ENCODE measurements at regions not wholly inside any gene's neighbourhood (a gene's known extent, or its start where the extent isn't known, plus 50 kb on each side); places are given as distances from the start of the nearest gene placed in this dataset.
"Not testable (repeated sequence)": the region's sequence is repeated elsewhere in the genome, so short reads cannot be mapped to it uniquely, and the experiment has no call there.

DNA sequence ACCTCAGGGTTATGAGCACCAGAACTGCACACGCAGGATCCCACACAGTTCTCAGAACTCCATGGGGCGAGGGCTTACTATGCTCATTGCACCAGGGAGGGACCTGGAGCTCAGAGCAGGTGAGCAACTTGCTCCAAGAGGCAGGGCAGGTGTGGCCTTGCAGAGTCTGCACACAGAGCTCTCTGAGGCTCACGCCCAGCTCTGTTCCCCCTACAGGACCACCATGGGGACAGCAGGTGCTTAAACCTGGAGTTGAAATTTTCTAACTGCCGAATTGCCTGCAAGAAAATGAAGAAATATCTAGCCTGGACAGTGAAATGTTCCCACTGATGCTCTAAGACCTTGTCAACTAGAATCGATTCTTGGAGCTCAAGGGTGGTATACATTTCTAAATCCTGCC lies 49.9 kb upstream of the MSMB start:
- H3K4me3 ChIP-seq (ENCODE audit: low read depth, poor library complexity, severe bottlenecking); DNase-seq (ENCODE audit: low spot score in 2 of 2); intact Hi-C loops (cut with DNase I; ENCODE audit: low total_unique reads): not testable (repeated sequence)
- 83 to 86% methylated on average over 5 of the region's 5 CpGs for WGBS, 2 donors

DNA sequence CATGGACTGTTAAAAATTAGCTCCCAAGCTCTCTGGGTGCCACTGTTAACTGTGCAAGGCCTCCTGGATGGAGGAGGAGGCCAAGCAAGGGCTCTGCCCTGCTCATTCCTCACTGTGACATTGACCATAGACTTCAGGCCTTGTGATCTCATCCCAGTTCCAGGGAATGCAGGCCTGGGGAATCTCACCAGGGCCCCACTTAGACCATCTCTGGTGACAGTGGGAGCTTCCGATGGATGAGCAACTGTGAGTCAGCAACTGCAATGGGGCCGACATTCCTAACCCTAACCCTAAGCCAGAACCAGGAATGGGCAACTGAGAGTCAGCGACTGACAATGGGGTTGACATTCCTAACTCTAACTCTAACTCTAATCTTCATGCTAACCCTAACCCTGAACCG lies 50.4 kb upstream of the MSMB start:
- TF ChIP-seq, protein P1, sequence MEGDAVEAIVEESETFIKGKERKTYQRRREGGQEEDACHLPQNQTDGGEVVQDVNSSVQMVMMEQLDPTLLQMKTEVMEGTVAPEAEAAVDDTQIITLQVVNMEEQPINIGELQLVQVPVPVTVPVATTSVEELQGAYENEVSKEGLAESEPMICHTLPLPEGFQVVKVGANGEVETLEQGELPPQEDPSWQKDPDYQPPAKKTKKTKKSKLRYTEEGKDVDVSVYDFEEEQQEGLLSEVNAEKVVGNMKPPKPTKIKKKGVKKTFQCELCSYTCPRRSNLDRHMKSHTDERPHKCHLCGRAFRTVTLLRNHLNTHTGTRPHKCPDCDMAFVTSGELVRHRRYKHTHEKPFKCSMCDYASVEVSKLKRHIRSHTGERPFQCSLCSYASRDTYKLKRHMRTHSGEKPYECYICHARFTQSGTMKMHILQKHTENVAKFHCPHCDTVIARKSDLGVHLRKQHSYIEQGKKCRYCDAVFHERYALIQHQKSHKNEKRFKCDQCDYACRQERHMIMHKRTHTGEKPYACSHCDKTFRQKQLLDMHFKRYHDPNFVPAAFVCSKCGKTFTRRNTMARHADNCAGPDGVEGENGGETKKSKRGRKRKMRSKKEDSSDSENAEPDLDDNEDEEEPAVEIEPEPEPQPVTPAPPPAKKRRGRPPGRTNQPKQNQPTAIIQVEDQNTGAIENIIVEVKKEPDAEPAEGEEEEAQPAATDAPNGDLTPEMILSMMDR (IDR thresholded peaks at IDR 0.05), result no peak
- TF ChIP-seq POLR2A (IDR thresholded peaks at IDR 0.05), result no peak
- no peak overlapping the region for H3K4me3 ChIP-seq (ENCODE audit: low read depth, poor library complexity, severe bottlenecking)
- intact Hi-C loops (cut with DNase I; ENCODE audit: low total_unique reads), result no loop called here
- WGBS, 2 donors, result 90 to 93% methylated on average over 2 to 4 of the region's 4 CpGs
- DNase-seq (ENCODE audit: low spot score in 2 of 2), result no peak

DNA sequence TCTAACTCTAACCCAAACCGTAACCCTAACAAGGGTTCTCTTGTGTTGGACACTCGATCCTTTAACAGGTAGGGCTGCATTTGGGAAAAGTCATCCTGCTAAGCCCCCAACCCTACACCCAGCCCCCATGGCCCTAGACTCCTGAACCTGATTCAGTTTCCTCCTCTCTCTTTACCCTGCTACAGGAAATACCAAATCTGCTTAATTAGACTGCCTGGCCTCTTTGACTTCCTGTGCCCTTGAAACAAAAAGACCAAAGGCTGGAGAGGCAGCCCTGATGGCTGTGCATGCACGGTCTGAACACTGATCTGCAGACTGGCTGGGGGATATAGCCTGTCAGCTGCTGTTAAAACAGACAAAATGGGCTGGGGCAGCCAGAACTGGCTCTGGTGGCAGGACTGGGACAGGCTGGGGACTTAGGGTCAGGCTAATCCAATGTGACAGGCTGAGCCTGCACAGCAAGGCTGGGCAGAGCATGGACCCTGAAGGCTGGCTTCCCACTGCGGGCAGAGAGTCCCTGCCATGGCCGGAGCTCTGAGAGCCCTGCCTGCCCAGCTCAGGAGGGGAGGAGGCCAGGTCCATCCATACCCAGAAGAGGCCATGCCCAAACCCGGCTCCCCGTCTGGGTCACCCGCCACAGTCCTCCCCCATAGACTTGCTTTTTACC lies 51.0 kb upstream of the MSMB start:
- no peak overlapping the region for H3K4me3 ChIP-seq (ENCODE audit: low read depth, poor library complexity, severe bottlenecking)
- intact Hi-C loops (cut with DNase I; ENCODE audit: low total_unique reads), result no loop called here
- no peak for DNase-seq (ENCODE audit: low spot score in 2 of 2)
- TF ChIP-seq, protein P1 (IDR thresholded peaks at IDR 0.05), result no peak
- no peak for TF ChIP-seq POLR2A (IDR thresholded peaks at IDR 0.05)
- WGBS, 2 donors, result 70 to 87% methylated on average over 7 to 8 of the region's 8 CpGs

DNA sequence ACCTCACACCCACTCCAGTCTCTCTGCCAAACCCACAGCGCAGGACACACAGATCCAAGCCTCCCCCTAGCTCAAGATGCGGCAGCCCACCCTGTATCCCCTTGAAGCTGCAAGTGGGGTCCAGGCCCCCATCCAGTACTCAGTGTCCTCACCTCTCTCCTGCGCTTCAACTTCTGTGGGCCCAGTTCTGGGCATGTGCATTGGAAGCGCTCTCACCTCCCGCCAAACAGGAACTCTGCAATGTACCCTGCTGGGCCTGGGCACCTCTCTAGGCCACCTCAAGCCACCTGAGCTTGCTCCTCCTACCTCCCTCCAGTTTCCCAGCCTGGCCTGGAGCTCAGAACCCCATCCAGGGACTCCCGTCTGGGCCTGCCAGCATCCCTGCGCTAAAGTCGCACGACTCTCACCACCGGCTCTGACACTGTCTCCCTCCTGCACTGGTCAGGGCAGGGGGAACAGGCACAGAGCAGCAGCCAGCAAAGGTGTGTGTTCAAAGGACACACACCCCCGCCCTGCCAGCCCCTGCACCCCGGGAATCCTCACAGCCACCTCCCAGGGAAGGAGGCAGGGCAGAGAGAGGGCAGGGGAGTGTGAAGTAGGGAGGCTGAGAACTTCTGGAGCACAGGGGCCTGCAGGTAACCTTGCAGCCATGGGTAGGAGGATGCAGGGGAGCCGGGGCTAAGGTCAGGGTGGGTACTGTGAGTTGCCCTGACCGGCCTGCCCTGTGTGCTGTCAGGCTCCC lies 51.7 kb upstream of the MSMB start:
- DNase-seq (ENCODE audit: low spot score in 2 of 2), result no peak
- intact Hi-C loops (cut with DNase I; ENCODE audit: low total_unique reads), result no loop called here
- no peak overlapping the region for H3K4me3 ChIP-seq (ENCODE audit: low read depth, poor library complexity, severe bottlenecking)
- WGBS, 2 donors, result 83 to 85% methylated on average over 14 of the region's 14 CpGs
- TF ChIP-seq, protein P1 (IDR thresholded peaks at IDR 0.05), result no peak
- no peak for TF ChIP-seq POLR2A (IDR thresholded peaks at IDR 0.05)

DNA sequence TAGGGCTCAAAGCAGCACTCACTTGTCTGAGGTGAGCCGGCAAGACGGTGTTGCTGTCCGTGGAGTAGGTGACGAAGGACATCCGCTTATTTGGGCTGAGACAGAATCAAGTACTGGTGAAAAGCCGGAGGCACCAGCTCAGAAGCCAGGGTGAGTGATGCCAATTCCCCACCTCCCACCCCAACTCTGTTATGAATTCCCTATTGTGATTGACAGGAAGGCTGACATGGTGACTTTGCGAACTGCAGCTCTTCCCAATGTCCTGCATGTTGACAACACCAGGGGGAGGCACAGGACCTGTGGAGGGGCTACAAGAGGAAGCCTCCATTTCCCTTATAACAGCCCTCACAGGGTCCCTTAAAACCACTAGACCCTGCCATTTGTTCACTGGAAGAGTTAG lies 52.3 kb upstream of the MSMB start:
- DNase-seq (ENCODE audit: low spot score in 2 of 2), result no peak
- 95 to 97% methylated on average over 7 of the region's 7 CpGs for WGBS, 2 donors
- H3K4me3 ChIP-seq (ENCODE audit: low read depth, poor library complexity, severe bottlenecking), result no peak overlapping the region
- TF ChIP-seq, protein P1 (IDR thresholded peaks at IDR 0.05), result no peak
- TF ChIP-seq POLR2A (IDR thresholded peaks at IDR 0.05), result no peak
- intact Hi-C loops (cut with DNase I; ENCODE audit: low total_unique reads), result no loop called here

DNA sequence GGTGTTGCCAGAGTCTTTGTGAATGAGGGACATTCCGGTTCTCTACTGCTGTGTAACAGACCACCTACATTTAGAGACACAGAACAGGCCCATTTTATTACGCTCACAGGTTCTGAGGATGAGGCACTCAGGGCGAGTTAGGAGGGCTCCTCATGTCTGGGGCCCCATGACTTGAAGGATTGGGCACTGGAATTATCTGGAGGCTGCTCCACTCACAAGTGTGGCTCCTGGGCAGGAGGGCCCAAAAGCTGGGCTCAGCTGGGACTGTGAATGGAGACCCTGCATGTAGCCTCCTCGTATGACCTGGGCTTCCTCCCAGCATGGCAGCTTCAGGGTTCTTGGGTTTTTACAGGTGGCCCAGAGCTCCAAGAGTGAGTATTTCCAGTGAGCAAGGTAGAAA lies 52.9 kb upstream of the MSMB start:
- H3K4me3 ChIP-seq (ENCODE audit: low read depth, poor library complexity, severe bottlenecking); intact Hi-C loops (cut with DNase I; ENCODE audit: low total_unique reads); DNase-seq (ENCODE audit: low spot score in 2 of 2): not testable (repeated sequence)
- 63 to 85% methylated on average over 4 of the region's 4 CpGs for WGBS, 2 donors
